GM21737 (cell line): ENCODE measurements at regions not wholly inside any gene's neighbourhood (a gene's known extent, or its start where the extent isn't known, plus 50 kb on each side); places are given as distances from the start of the nearest gene placed in this dataset.

Experiments
- ATAC-seq: cut with Tn5 transposase; IDR thresholded peaks from one replicate; pipeline ENCODE4 v1.9.1; 2021; ENCODE audit warnings: mild to moderate bottlenecking, moderate library complexity; ENCODE audit not compliant: unreplicated experiment

- no peak for ATAC-seq
Observed at GRCh38 chr6:167672738-167673137, 154.0 kb upstream of the AFDN start.

GRCh38 chr6:167673946-167674345 lies 152.8 kb upstream of the AFDN start:
- no peak for ATAC-seq

GRCh38 chr6:167674486-167674885 lies 152.2 kb upstream of the AFDN start:
- no peak for ATAC-seq

- ATAC-seq = no peak
Observed at GRCh38 chr6:167676000-167676665, 150.6 kb upstream of the AFDN start.

DNA sequence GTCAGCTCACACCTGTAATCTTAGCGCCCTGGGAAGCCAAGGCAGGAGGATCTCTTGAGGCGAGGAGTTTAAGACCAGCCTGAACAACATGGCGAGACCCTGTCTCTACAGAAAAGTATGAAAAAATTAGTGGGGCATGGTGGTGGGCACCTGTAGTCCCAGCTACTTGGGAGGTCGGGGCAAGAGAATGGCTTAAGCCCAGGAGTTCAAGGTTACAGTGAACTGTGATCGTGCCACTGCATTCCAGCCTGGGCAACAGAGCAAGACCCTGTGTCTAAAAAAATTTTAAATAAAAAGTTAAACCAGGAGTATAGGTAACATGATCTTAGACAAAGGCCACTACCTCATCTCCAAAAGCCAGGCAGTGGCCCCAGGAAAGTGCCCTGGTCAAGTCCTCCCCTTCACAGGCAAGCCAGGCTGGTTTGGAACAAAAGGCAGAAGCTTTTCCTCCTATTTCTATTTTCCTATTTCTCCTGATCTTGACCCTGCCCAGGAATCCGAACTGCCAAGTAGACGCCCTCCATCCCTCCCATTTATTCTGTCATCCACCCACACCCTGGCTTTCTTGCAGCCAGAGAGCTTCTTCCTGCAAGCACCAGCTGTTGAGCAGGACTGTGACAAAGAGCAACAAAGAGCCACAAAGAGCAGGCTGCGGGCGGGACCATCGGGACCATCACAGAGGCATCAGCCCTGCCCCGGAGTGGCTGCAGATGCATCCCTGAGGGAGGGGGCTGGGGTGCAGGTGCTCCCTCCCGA lies 149.9 kb upstream of the AFDN start:
- no peak for ATAC-seq

DNA sequence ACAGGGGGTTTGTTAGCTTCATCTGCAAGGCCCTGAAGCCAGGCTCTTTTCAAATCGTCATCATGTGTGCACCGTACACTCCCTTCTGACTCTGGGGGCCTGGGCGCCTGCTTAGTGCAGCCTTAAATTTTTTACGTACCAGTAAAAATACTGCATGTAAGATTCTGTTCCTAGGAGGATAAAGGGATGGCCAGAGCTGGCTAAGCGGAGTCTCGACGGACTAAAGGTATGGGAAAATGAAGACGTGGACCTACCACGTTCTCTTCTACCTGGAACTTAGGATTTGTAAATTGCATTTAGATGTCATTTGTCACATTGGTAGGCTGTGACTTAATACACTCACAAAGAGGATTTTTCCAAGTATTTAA lies 149.3 kb upstream of the AFDN start:
- no peak for ATAC-seq

GRCh38 chr6:167678102-167679101 lies 148.3 kb upstream of the AFDN start:
- no peak for ATAC-seq

GRCh38 chr6:167679122-167679736 lies 147.5 kb upstream of the AFDN start:
- no peak for ATAC-seq

DNA sequence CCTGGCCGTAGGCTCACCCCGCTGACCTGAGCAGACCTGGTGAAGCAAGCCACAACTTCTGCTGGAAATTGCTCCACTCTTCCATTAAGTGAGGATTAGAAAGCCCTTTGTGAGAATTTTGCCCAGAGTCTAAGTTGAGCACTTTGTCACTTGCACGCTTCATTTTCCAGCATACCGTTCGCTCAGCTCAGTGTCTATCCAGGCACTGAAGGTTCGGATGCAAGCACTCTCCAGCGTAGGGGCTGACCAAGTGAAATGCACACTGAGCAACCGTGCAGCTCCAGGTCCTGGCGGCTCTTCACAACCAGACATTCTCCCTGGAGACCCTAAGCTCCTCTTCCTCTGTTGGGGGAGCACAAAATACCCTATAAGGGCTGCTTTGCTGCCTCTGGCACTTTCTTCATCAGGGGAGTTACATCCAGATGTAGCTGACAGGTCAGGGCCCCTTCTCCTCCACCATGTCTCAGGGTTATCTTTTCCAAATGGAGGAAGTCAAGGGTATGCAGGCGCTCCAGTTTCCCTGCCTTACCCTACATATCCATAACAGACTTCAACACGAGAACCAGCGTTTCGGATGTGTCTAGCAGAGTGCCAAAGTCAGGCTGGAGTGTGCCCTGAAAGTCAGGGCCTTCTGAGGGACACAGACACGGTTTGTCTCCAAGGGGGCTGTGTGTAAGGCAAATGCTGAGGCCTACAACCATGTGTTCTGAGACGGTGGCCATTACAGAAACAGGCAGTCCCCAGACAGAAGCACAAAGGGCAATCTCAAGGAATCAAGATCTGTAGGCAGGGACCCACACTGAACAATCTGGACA lies 146.7 kb upstream of the AFDN start:
- ATAC-seq = no peak

DNA sequence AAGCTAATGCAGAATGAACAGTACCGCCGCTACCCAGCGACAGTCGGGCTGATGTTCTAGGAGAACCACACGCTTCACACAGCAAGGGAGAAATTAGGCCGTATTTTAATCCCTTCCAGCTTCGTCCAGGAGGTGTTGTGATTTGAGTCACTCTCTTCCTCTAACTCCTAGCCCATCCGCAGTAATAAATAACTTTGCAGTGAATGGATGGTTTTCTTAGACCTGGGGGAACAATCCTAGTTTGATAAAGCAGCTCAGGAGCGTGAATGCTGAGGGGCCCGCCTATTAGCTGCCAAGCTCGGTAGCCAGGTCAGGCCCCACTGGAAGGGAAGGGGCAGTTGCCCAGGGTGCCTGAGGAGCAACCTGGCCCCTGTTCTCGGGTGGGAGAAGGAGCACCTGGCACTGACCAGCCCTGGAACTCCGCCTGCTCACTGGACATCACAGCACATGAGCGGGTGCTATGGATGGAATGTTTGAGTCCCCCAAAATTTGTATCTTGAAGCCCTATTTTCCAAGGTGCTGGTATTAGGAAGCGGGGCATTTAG lies 146.0 kb upstream of the AFDN start:
- ATAC-seq = no peak

DNA sequence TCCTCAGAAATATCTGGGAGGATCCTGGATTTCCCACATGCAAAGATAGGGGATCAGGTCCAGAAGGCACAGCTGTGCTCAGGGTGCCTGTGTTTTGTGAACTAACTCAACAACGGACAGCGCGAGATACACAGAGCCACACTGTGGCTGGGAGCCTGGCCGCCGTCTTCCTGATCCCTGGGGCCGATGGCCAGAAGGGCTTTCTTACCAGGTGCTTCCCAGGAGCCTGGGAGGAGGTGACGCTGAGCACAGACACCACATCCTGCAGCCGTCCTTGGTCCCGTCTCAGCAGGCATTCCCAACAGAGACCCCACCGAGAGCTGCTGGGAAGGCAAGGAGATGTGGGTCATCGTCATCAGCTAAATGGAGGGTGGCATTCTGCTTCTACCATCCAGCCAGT lies 144.6 kb upstream of the AFDN start:
- ATAC-seq = no peak

DNA sequence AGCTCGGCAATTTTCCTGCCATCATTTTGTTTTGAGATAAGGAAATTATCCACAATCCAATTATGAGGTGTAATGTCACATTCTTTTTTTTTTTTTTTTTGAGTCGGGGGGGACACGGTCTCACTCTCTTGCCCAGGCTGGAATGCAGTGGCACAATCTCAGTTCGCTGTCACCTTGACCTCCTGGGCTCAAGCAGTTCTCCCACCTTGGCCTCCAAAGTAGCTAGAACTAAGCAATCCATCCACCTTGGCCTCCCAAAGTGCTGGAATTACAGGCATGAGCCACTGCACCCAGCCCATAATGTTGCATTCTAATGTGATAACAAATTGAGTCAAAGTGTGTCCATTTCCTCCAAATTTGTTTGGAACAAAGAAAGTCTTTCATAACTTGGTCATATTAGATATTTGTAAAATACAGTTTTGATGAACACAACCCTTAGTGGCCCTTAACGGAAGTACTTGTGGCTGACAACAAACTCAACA lies 144.1 kb upstream of the AFDN start:
- no peak for ATAC-seq

DNA sequence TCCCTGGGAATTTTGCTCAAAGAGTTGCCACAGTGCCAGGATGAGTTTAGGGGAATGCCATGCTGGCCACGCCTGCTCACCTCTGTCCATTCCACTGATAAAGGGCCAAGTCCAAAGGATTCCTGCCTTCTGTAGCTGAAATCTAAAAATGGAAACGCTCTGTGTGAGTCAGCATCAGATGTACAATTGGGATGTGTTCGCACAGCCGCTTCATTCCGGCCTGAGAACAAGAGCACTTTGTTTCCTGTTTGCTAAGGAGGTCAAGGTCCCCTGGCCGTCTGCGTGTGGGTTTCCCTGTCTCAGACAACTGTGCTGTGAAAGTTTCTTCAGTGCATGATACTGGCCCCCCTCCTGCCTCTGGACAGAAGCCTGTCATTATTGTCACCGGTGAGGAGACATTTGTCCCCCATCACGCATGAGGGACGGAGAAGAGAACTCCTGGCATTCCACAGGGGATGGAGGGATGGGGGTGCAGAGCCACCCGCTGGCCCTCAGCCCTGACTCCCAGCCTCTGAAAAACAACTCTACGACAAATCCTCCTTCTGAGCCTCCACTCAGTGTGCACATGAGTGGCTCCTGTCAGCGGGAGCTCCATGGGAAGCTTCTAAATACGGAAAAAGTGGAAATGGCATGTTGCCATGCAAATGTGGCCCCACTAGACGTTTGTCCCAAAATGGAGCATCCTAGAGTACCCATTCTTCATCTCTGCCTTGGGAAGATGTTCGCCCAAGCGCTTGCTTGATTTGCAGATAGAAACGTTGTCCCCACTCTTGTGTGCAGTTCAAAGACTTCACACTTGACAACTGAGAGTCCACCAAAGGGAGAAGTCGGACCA lies 143.5 kb upstream of the AFDN start:
- ATAC-seq = no peak

DNA sequence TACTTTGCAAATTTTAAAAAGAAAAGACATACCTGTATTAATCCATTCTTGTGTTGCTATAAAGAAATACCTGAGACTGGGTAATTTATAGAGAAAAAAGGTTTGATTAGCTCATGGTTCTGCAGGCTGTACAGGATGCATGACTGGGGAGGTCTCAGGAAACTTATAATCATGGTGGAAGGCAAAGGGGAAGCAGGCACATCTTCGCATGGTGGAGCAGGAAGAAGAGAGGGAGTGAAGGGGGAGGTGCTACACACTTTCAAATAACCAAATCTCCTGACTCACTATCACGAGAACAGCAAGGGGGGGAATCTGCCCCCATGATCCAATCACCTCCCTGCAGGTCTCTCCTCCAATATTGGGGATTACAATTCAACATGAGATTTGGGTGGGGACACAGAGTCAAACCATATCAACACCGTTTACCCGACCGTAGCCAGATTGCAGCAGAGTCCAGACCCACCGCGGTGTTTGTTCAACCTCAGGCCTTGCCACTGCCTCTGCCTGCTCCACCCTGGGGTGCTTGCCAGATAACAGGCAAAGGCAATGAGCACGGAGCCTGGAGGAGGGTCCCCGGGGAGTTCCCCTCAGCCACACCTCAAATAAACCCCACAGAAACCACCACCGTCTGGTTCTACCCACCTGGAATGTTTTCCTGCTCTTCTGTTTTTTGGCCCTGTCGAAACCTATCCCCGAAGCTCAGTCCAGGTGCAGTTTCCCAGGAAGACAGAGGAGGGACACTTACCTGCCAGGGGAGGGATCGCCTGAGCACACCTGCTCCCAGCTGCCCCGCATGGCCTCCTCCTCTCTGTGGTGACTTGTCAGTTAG lies 142.2 kb upstream of the AFDN start:
- no peak for ATAC-seq

GRCh38 chr6:167685654-167686053 lies 141.1 kb upstream of the AFDN start:
- no peak for ATAC-seq

GRCh38 chr6:167686204-167686893 lies 140.4 kb upstream of the AFDN start:
- ATAC-seq = no peak

DNA sequence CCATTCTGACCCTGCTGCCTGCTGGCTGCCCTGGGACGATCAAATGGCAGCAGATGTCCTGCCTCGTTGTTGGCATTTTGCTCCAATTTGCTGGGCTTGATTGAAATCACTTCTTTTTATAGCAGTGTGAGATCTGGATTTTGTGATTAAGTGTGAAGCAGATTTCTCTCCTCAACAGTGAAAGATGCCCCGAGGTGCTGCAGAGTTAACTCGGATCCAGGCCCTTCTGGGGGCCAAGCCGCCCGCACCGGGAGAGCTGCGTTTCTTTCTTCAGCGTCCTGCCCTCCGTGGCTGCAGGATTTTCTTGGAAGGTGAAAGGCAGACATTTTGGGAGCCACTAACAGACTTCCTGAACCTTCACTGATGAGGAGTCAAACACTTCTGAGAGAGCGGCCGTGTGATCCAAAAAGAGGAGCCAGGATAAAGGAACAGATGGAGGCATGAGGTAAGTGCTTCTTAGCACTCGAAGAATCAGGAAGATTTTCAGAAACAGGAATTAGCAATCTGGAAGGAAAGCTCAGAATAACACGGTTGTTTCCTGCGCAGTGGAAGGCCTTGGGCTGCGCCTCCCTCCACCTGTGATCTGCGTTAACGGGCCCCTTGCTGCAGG lies 139.5 kb upstream of the AFDN start:
- no peak for ATAC-seq
